ENCODE measurements at regions not wholly inside any gene's neighbourhood (a gene's known extent, or its start where the extent isn't known, plus 50 kb on each side); places are given as distances from the start of the nearest gene placed in this dataset.
"Not testable (repeated sequence)": the region's sequence is repeated elsewhere in the genome, so short reads cannot be mapped to it uniquely, and the experiment has no call there.

DNA sequence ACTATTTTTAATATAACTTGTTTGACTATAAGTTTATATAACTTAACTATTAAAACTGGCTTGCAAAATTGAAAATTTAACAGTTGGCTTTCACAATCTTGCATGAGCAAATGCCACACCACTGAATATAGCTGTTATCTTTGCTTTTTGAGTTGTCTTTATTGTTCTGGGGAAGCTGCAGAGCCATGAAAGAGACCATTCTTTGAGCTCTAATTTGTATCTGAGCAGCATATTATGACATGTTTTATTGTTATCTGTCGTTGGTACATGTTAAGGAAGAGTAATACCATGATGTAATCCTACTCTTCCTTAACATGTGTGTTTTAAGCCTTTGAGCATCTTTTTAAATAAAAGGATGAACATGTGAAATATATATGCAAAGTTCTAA, 97.1 kb upstream of the ANK2 start:
- Histone ChIP-seq H3K4me2 (ENCODE audit: insufficient read depth, low read length) (no peak overlapping the region), H3K9me3 (ENCODE audit: low read depth, low read length) (no peaks in the 10 kb centered on the region), H3K27me3 (ENCODE audit: insufficient read depth, low read length) (peaks cover 4% of the 10 kb centered on the region), H3K36me3 (ENCODE audit: insufficient read depth, low read length) (no peaks in the 10 kb centered on the region), H3K4me3 (ENCODE audit: insufficient read depth, low read length) (no peak overlapping the region), H3K4me1 (ENCODE audit: insufficient read depth, low read length) (no peaks in the 10 kb centered on the region), H4K20me1 (ENCODE audit: insufficient read depth, low read length) (no peaks in the 10 kb centered on the region), H2AFZ (ENCODE audit: low read length) (no peak overlapping the region), H3K79me2 (ENCODE audit: insufficient read depth, low read length) (no peaks in the 10 kb centered on the region), H3K27ac (ENCODE audit: low read depth, low read length) (no peak overlapping the region)
- no peak for TF ChIP-seq CTCF (IDR thresholded peaks at IDR 0.05; ENCODE audit: extremely low read depth, low read depth, low read length)
- DNase-seq (ENCODE audit: insufficient read length, low spot score, missing footprints), result no peak

- Histone ChIP-seq H3K79me2 (ENCODE audit: insufficient read depth, low read length) (no peaks in the 10 kb centered on the region), H3K4me1 (ENCODE audit: insufficient read depth, low read length) (no peaks in the 10 kb centered on the region), H3K4me2 (ENCODE audit: insufficient read depth, low read length) (no peak overlapping the region), H3K27ac (ENCODE audit: low read depth, low read length) (no peak overlapping the region), H4K20me1 (ENCODE audit: insufficient read depth, low read length) (no peaks in the 10 kb centered on the region), H3K4me3 (ENCODE audit: insufficient read depth, low read length) (no peak overlapping the region), H3K36me3 (ENCODE audit: insufficient read depth, low read length) (no peaks in the 10 kb centered on the region), H2AFZ (ENCODE audit: low read length) (no peak overlapping the region), H3K9me3 (ENCODE audit: low read depth, low read length) (no peaks in the 10 kb centered on the region), H3K27me3 (ENCODE audit: insufficient read depth, low read length) (peaks cover 4% of the 10 kb centered on the region)
- DNase-seq (ENCODE audit: insufficient read length, low spot score, missing footprints), result no peak
- TF ChIP-seq CTCF (IDR thresholded peaks at IDR 0.05; ENCODE audit: extremely low read depth, low read depth, low read length), result no peak
Measured at GRCh38 chr4:112953262-112953661, 96.2 kb upstream of the ANK2 start.

- Histone ChIP-seq H3K4me1 (ENCODE audit: insufficient read depth, low read length) (no peaks in the 10 kb centered on the region), H3K27me3 (ENCODE audit: insufficient read depth, low read length) (peaks cover 4% of the 10 kb centered on the region), H3K79me2 (ENCODE audit: insufficient read depth, low read length) (no peaks in the 10 kb centered on the region), H4K20me1 (ENCODE audit: insufficient read depth, low read length) (no peaks in the 10 kb centered on the region), H3K4me3 (ENCODE audit: insufficient read depth, low read length) (no peak overlapping the region), H2AFZ (ENCODE audit: low read length) (no peak overlapping the region), H3K9me3 (ENCODE audit: low read depth, low read length) (no peaks in the 10 kb centered on the region), H3K36me3 (ENCODE audit: insufficient read depth, low read length) (no peaks in the 10 kb centered on the region), H3K4me2 (ENCODE audit: insufficient read depth, low read length) (no peak overlapping the region), H3K27ac (ENCODE audit: low read depth, low read length) (no peak overlapping the region)
- TF ChIP-seq CTCF (IDR thresholded peaks at IDR 0.05; ENCODE audit: extremely low read depth, low read depth, low read length), result no peak
- DNase-seq (ENCODE audit: insufficient read length, low spot score, missing footprints), result no peak
Measured at GRCh38 chr4:112954286-112954685, 95.2 kb upstream of the ANK2 start.

DNA sequence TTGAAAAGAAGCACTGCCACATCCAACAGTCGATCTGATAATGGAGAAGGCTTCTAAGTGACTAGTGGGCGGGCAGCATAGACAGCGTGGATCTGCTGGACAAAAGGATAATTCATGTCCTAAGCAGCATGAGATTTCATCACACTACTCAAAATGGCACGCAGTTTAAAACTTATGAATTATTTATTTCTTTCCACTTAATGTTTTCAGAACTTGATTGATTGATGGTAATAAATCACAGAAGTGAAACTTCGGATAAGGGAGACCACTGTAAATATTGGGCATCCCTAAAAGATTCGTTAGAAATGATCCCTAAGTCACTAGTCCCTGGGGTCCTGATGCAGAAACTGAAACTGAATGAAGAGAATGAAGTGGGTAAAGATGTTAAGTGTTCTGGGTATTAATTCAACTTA, 93.0 kb upstream of the ANK2 start:
- no peak for TF ChIP-seq CTCF (IDR thresholded peaks at IDR 0.05; ENCODE audit: extremely low read depth, low read depth, low read length)
- no peaks in the 10 kb centered on the region for H3K36me3 ChIP-seq (ENCODE audit: insufficient read depth, low read length)
- H4K20me1 ChIP-seq (ENCODE audit: insufficient read depth, low read length), result no peaks in the 10 kb centered on the region
- H3K9me3 ChIP-seq (ENCODE audit: low read depth, low read length), result no peaks in the 10 kb centered on the region
- peak; percentile 65 for DNase-seq (ENCODE audit: insufficient read length, low spot score, missing footprints)
- no peak overlapping the region for H3K27ac ChIP-seq (ENCODE audit: low read depth, low read length)
- no peak overlapping the region for H2AFZ ChIP-seq (ENCODE audit: low read length)
- no peak overlapping the region for H3K4me2 ChIP-seq (ENCODE audit: insufficient read depth, low read length)
- H3K79me2 ChIP-seq (ENCODE audit: insufficient read depth, low read length), result no peaks in the 10 kb centered on the region
- peaks cover 4% of the 10 kb centered on the region for H3K27me3 ChIP-seq (ENCODE audit: insufficient read depth, low read length)
- H3K4me1 ChIP-seq (ENCODE audit: insufficient read depth, low read length), result no peaks in the 10 kb centered on the region
- no peak overlapping the region for H3K4me3 ChIP-seq (ENCODE audit: insufficient read depth, low read length)

GRCh38 chr4:112957764-112958163, 91.7 kb upstream of the ANK2 start:
- not testable (repeated sequence) for H3K27me3 ChIP-seq (ENCODE audit: insufficient read depth, low read length); H3K4me3 ChIP-seq (ENCODE audit: insufficient read depth, low read length); H4K20me1 ChIP-seq (ENCODE audit: insufficient read depth, low read length); H3K9me3 ChIP-seq (ENCODE audit: low read depth, low read length); H3K36me3 ChIP-seq (ENCODE audit: insufficient read depth, low read length); H2AFZ ChIP-seq (ENCODE audit: low read length); H3K4me1 ChIP-seq (ENCODE audit: insufficient read depth, low read length); DNase-seq (ENCODE audit: insufficient read length, low spot score, missing footprints); H3K4me2 ChIP-seq (ENCODE audit: insufficient read depth, low read length); H3K27ac ChIP-seq (ENCODE audit: low read depth, low read length); H3K79me2 ChIP-seq (ENCODE audit: insufficient read depth, low read length)
